Testis (tissue), 2 donors: ENCODE measurements at regions not wholly inside any gene's neighbourhood (a gene's known extent, or its start where the extent isn't known, plus 50 kb on each side); places are given as distances from the start of the nearest gene placed in this dataset.
"Not testable (repeated sequence)": the region's sequence is repeated elsewhere in the genome, so short reads cannot be mapped to it uniquely, and the experiment has no call there.

ENCODE experiments used
- POLR2A ChIP-seq: fragments of 450-650 bp; IDR thresholded peaks from one replicate; pipeline ENCODE4 v1.6.1; 2017; ENCODE audit warnings: antibody characterized with exemption, mild to moderate bottlenecking, moderate library complexity
- TF ChIP-seq, protein P1 (sequence below), 3 experiments: fragments of 450-650 bp in 2 of 3; fragments of 200-600 bp in 1 of 3; sonication (generic) in 1 of 3; IDR thresholded peaks; one replicate each; pipeline ENCODE4 v1.5.1; 2016 to 2019; ENCODE audit warnings: antibody characterized with exemption in 3 of 3, mild to moderate bottlenecking in 2 of 3, moderate library complexity in 1 of 3

- not testable (repeated sequence) for TF ChIP-seq POLR2A
- TF ChIP-seq, protein P1, sequence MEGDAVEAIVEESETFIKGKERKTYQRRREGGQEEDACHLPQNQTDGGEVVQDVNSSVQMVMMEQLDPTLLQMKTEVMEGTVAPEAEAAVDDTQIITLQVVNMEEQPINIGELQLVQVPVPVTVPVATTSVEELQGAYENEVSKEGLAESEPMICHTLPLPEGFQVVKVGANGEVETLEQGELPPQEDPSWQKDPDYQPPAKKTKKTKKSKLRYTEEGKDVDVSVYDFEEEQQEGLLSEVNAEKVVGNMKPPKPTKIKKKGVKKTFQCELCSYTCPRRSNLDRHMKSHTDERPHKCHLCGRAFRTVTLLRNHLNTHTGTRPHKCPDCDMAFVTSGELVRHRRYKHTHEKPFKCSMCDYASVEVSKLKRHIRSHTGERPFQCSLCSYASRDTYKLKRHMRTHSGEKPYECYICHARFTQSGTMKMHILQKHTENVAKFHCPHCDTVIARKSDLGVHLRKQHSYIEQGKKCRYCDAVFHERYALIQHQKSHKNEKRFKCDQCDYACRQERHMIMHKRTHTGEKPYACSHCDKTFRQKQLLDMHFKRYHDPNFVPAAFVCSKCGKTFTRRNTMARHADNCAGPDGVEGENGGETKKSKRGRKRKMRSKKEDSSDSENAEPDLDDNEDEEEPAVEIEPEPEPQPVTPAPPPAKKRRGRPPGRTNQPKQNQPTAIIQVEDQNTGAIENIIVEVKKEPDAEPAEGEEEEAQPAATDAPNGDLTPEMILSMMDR (IDR thresholded peaks at IDR 0.05), result peak in 1 of 3 experiments; percentile 28
Measured at GRCh38 chr1:166433404-166434304, 266.9 kb upstream of the FAM78B start.
